Mesendoderm (in vitro differentiated cells): ENCODE measurements at regions not wholly inside any gene's neighbourhood (a gene's known extent, or its start where the extent isn't known, plus 50 kb on each side); places are given as distances from the start of the nearest gene placed in this dataset.

ENCODE experiments used
- DNase-seq: peaks from one replicate; pipeline ENCODE4 v3.0.0; 2013
- H2AK5ac ChIP-seq: 2 replicates; pipeline ENCODE4 v1.6.1; 2013; ENCODE audit warnings: low read length, inconsistent platforms
- H2BK120ac ChIP-seq: 2 replicates; pipeline ENCODE4 v1.6.1; 2013; ENCODE audit warnings: low read depth, mild to moderate bottlenecking, low read length, moderate library complexity, mixed read lengths
- H2BK15ac ChIP-seq: replicated peaks from 2 replicates; pipeline ENCODE4 v1.6.1; 2013; ENCODE audit warnings: low read depth, mild to moderate bottlenecking, moderate library complexity
- H2BK5ac ChIP-seq: 2 replicates; pipeline ENCODE4 v1.6.1; 2013; ENCODE audit warnings: low read length, inconsistent platforms
- H3K18ac ChIP-seq: 2 replicates; pipeline ENCODE4 v1.6.1; 2013; ENCODE audit warnings: mild to moderate bottlenecking, low read length, mixed read lengths
- H3K23ac ChIP-seq: one replicate; pipeline ENCODE4 v1.6.1; 2013; ENCODE audit warnings: low read length
- H3K27ac ChIP-seq: 2 replicates; pipeline ENCODE4 v1.5.1; 2013; ENCODE audit warnings: low read depth, mild to moderate bottlenecking, inconsistent platforms, low read length, moderate library complexity
- H3K27me3 ChIP-seq: 2 replicates; pipeline ENCODE4 v1.6.1; 2013; ENCODE audit warnings: low read length, control low read depth, mild to moderate bottlenecking, inconsistent platforms; ENCODE audit not compliant: insufficient read depth, poor library complexity
- H3K36me3 ChIP-seq: 2 replicates; pipeline ENCODE4 v1.6.1; 2013; ENCODE audit warnings: low read length, inconsistent platforms; ENCODE audit not compliant: control insufficient read depth, insufficient read depth
- H3K4ac ChIP-seq: one replicate; pipeline ENCODE4 v1.6.1; 2013; ENCODE audit warnings: low read depth, mild to moderate bottlenecking, low read length, moderate library complexity
- H3K4me1 ChIP-seq: 2 replicates; pipeline ENCODE4 v1.6.1; 2013; ENCODE audit warnings: low read depth, low read length, inconsistent platforms; ENCODE audit not compliant: control insufficient read depth
- H3K4me2 ChIP-seq: 2 replicates; pipeline ENCODE4 v1.6.1; 2013; ENCODE audit warnings: low read length
- H3K4me3 ChIP-seq: 2 replicates; pipeline ENCODE4 v1.5.1; 2013; ENCODE audit warnings: mild to moderate bottlenecking, low read length
- H3K56ac ChIP-seq: one replicate; pipeline ENCODE4 v1.6.1; 2013; ENCODE audit warnings: low read length
- H3K79me1 ChIP-seq: 2 replicates; pipeline ENCODE4 v1.6.1; 2013; ENCODE audit warnings: low read length, inconsistent platforms
- H3K79me2 ChIP-seq: 2 replicates; pipeline ENCODE4 v1.6.1; 2013; ENCODE audit warnings: mild to moderate bottlenecking, low read length; ENCODE audit not compliant: control insufficient read depth, insufficient read depth
- H3K9ac ChIP-seq: 2 replicates; pipeline ENCODE4 v1.6.1; 2013; ENCODE audit warnings: low read length, inconsistent platforms
- H4K5ac ChIP-seq: one replicate; pipeline ENCODE4 v1.6.1; 2013; ENCODE audit warnings: low read length
- H4K8ac ChIP-seq: one replicate; pipeline ENCODE4 v1.6.1; 2013; ENCODE audit warnings: low read depth, mild to moderate bottlenecking, control low read depth, low read length, moderate library complexity
- WGBS: extraction: QIAGEN DNeasy Blood & Tissue Kit; methylation state at CpG from one replicate; pipeline ENCODE4 v1.1.7; 2013; ENCODE audit warnings: low lambda C conversion rate, missing lambda C conversion rate; ENCODE audit not compliant: insufficient coverage; ENCODE audit errors: extremely low coverage; 5-methylcytosine and 5-hydroxymethylcytosine counted together

DNA sequence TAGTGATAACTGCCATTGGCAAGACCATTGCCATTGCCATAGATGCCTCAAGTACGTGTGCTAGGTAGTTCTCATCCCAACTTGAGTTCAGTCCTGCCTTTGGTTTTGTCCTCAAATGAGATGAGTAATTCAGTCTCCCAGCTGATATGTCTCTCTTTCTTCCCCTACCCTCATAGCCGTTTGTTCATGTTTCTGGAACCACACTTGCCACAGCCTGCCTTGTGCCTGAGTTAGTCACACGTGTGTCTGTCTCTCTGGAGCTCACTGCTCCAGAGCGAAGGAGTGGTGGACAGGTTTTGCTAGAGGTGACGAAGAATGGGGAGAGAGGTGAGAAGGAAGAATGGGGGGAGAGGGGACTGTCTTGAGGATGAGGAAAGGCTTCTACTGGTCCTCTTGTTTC is 88.0 kb upstream of the IGF1R start:
- H4K8ac ChIP-seq, result no peak overlapping the region
- no peak overlapping the region for H3K23ac ChIP-seq
- no peak overlapping the region for H2BK15ac ChIP-seq
- no CpG with 5 or more reads among the region's 5 CpGs for WGBS
- no peaks in the 10 kb centered on the region for H3K79me2 ChIP-seq
- no peak overlapping the region for H3K9ac ChIP-seq
- no peak overlapping the region for H4K5ac ChIP-seq
- H3K4me2 ChIP-seq, result no peak overlapping the region
- no peaks in the 10 kb centered on the region for H3K79me1 ChIP-seq
- H3K36me3 ChIP-seq, result no peaks in the 10 kb centered on the region
- DNase-seq, result no peak
- peaks cover 3% of the 10 kb centered on the region for H3K4me1 ChIP-seq
- no peak overlapping the region for H3K18ac ChIP-seq
- H2BK5ac ChIP-seq, result no peak overlapping the region
- no peak overlapping the region for H3K27ac ChIP-seq
- no peak overlapping the region for H2AK5ac ChIP-seq
- H3K56ac ChIP-seq, result no peak overlapping the region
- no peak overlapping the region for H3K4ac ChIP-seq
- no peak overlapping the region for H3K4me3 ChIP-seq
- no peaks in the 10 kb centered on the region for H3K27me3 ChIP-seq
- H2BK120ac ChIP-seq, result no peak overlapping the region

GRCh38 chr15:98561169-98561941 is 87.0 kb upstream of the IGF1R start:
- H3K4ac ChIP-seq, result no peak overlapping the region
- DNase-seq, result peak; percentile 32
- no peaks in the 10 kb centered on the region for H3K36me3 ChIP-seq
- no peak overlapping the region for H3K4me2 ChIP-seq
- H3K27me3 ChIP-seq, result no peaks in the 10 kb centered on the region
- H3K9ac ChIP-seq, result no peak overlapping the region
- no peak overlapping the region for H3K23ac ChIP-seq
- peaks cover 1% of the 10 kb centered on the region for H3K4me1 ChIP-seq
- no peaks in the 10 kb centered on the region for H3K79me1 ChIP-seq
- no peak overlapping the region for H3K4me3 ChIP-seq
- H4K8ac ChIP-seq, result no peak overlapping the region
- no peak overlapping the region for H3K56ac ChIP-seq
- H2BK5ac ChIP-seq, result no peak overlapping the region
- no peak overlapping the region for H3K18ac ChIP-seq
- no peak overlapping the region for H4K5ac ChIP-seq
- H3K79me2 ChIP-seq, result no peaks in the 10 kb centered on the region
- H2BK120ac ChIP-seq, result no peak overlapping the region
- WGBS, result no CpG with 5 or more reads among the region's 9 CpGs
- no peak overlapping the region for H2AK5ac ChIP-seq
- H2BK15ac ChIP-seq, result no peak overlapping the region
- H3K27ac ChIP-seq, result no peak overlapping the region

GRCh38 chr15:98562331-98562937 is 85.9 kb upstream of the IGF1R start:
- Histone ChIP-seq H3K36me3 (no peaks in the 10 kb centered on the region), H3K79me1 (no peaks in the 10 kb centered on the region), H2BK5ac (no peak overlapping the region), H4K8ac (no peak overlapping the region), H3K4me2 (no peak overlapping the region), H2BK120ac (no peak overlapping the region), H3K79me2 (no peaks in the 10 kb centered on the region), H3K27me3 (no peaks in the 10 kb centered on the region), H3K56ac (no peak overlapping the region), H2BK15ac (no peak overlapping the region), H3K4me1 (no peaks in the 10 kb centered on the region), H3K27ac (no peak overlapping the region), H3K23ac (peak overlapping the region; percentile 38), H3K4me3 (no peak overlapping the region), H3K18ac (no peak overlapping the region), H2AK5ac (no peak overlapping the region), H3K9ac (no peak overlapping the region), H3K4ac (no peak overlapping the region), H4K5ac (no peak overlapping the region)
- no peak for DNase-seq
- no CpG with 5 or more reads among the region's 18 CpGs for WGBS

- no peak overlapping the region for H4K8ac ChIP-seq
- no CpG with 5 or more reads among the region's 12 CpGs for WGBS
- no peak overlapping the region for H3K9ac ChIP-seq
- no peaks in the 10 kb centered on the region for H3K4me1 ChIP-seq
- H3K79me1 ChIP-seq, result no peaks in the 10 kb centered on the region
- H3K27ac ChIP-seq, result no peak overlapping the region
- no peak overlapping the region for H3K56ac ChIP-seq
- no peak overlapping the region for H3K4me2 ChIP-seq
- H3K79me2 ChIP-seq, result no peaks in the 10 kb centered on the region
- H3K18ac ChIP-seq, result no peak overlapping the region
- no peak overlapping the region for H4K5ac ChIP-seq
- H2AK5ac ChIP-seq, result no peak overlapping the region
- H3K36me3 ChIP-seq, result no peaks in the 10 kb centered on the region
- H3K4me3 ChIP-seq, result no peak overlapping the region
- H3K23ac ChIP-seq, result no peak overlapping the region
- DNase-seq, result no peak
- H2BK120ac ChIP-seq, result no peak overlapping the region
- no peaks in the 10 kb centered on the region for H3K27me3 ChIP-seq
- H3K4ac ChIP-seq, result no peak overlapping the region
- H2BK15ac ChIP-seq, result no peak overlapping the region
- H2BK5ac ChIP-seq, result no peak overlapping the region
Observed at GRCh38 chr15:98565566-98565965, 82.8 kb upstream of the IGF1R start.

DNA sequence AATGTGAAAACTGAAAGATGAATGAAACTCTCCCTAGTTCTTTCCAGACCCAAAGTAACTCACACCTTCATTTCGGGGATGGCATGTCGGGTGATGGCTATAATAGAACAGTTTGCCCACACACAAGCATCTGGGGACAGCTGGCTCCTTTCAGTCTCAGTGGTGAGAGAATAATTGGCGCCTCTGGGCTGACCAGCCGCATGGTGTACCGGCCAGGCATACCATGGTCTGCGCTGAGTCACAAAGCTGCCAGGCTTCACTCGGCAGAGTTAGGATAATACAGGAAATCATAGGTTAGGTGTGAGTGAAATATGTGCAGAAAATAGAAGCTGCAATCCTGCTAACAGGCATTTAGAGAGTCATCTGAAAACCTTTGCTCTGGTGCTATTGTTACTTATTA is 80.4 kb upstream of the IGF1R start:
- no peaks in the 10 kb centered on the region for H3K27me3 ChIP-seq
- no peak overlapping the region for H3K23ac ChIP-seq
- H3K27ac ChIP-seq, result no peak overlapping the region
- H3K79me2 ChIP-seq, result no peaks in the 10 kb centered on the region
- H4K5ac ChIP-seq, result no peak overlapping the region
- no peak overlapping the region for H2BK120ac ChIP-seq
- no peak overlapping the region for H3K9ac ChIP-seq
- H4K8ac ChIP-seq, result no peak overlapping the region
- no peak for DNase-seq
- no peak overlapping the region for H2AK5ac ChIP-seq
- no peak overlapping the region for H2BK5ac ChIP-seq
- no peak overlapping the region for H3K56ac ChIP-seq
- H3K18ac ChIP-seq, result no peak overlapping the region
- H3K36me3 ChIP-seq, result no peaks in the 10 kb centered on the region
- no peaks in the 10 kb centered on the region for H3K4me1 ChIP-seq
- no peak overlapping the region for H2BK15ac ChIP-seq
- no CpG with 5 or more reads among the region's 7 CpGs for WGBS
- no peak overlapping the region for H3K4me3 ChIP-seq
- no peak overlapping the region for H3K4ac ChIP-seq
- H3K79me1 ChIP-seq, result no peaks in the 10 kb centered on the region
- H3K4me2 ChIP-seq, result no peak overlapping the region
